ENCODE measurements at regions not wholly inside any gene's neighbourhood (a gene's known extent, or its start where the extent isn't known, plus 50 kb on each side); places are given as distances from the start of the nearest gene placed in this dataset.

GRCh38 chr14:81662570-81663197, 129.0 kb upstream of the SEL1L start:
- Mint-ChIP-seq H3K27me3 (ENCODE audit: insufficient read depth, low read depth, poor library complexity) (peaks cover 2% of the 10 kb centered on the region), H3K27ac (no peak overlapping the region)

More at GRCh38 chr14:81662570-81663197, 129.0 kb upstream of the SEL1L start:
- TF ChIP-seq CREB1 (CRISPR knock-in tag; IDR thresholded peaks at IDR 0.05; ENCODE audit: low read depth) (no peak), EZH2 (IDR thresholded peaks at IDR 0.05; ENCODE audit: low read depth, unreplicated experiment) (no peak), ETS1 (IDR thresholded peaks at IDR 0.05) (no peak), ZNF462 (CRISPR knock-in tag; IDR thresholded peaks at IDR 0.05) (no peak), CTCF (conservative IDR thresholded peaks at IDR 0.05; ENCODE audit: low read depth in 2 of 2) (no peak), JUNB (IDR thresholded peaks at IDR 0.05; ENCODE audit: unreplicated experiment) (no peak), STAT1 (IDR thresholded peaks at IDR 0.05; ENCODE audit: unreplicated experiment) (no peak), EZH2phosphoT487 (IDR thresholded peaks at IDR 0.05; ENCODE audit: unreplicated experiment) (no peak), NANOG (IDR thresholded peaks at IDR 0.05; ENCODE audit: borderline replicate concordance) (no peak), ZNF331 (CRISPR knock-in tag; IDR thresholded peaks at IDR 0.05; ENCODE audit: low read depth) (no peak), REST (IDR thresholded peaks at IDR 0.05; ENCODE audit: unreplicated experiment) (no peak), ZNF114 (CRISPR knock-in tag; IDR thresholded peaks at IDR 0.05) (no peak), POLR2AphosphoS5 (IDR thresholded peaks at IDR 0.05; ENCODE audit: low read depth) (no peak)
- no peak for ATAC-seq
- peaks cover 12% of the 10 kb centered on the region for H3K9me2 ChIP-seq (ENCODE audit: insufficient read depth)
- no peak for DNase-seq (ENCODE audit: low spot score)
- H3F3A ChIP-seq (replicated peaks; ENCODE audit: low read depth): no peaks in the 10 kb centered on the region
- no peaks in the 10 kb centered on the region for H3K27me3 ChIP-seq (ENCODE audit: insufficient read depth)
- peaks cover 19% of the 10 kb centered on the region for H3K4me1 ChIP-seq (ENCODE audit: insufficient read depth)
- H3K4me2 ChIP-seq: no peak overlapping the region
- H3K4me1 Mint-ChIP-seq: peaks cover 6% of the 10 kb centered on the region
- no peak overlapping the region for H3K27ac ChIP-seq (ENCODE audit: low read depth)
- H3K9me3 Mint-ChIP-seq: peaks cover 39% of the 10 kb centered on the region
- H3K36me3 Mint-ChIP-seq (ENCODE audit: low read depth): no peaks in the 10 kb centered on the region; the same call in 2 of the 3 replicates
- H3K4me3 Mint-ChIP-seq: no peak overlapping the region
- no peaks in the 10 kb centered on the region for H4K20me1 ChIP-seq (replicated peaks; ENCODE audit: insufficient read depth)
- H2AFZ ChIP-seq: no peak overlapping the region
- no peaks in the 10 kb centered on the region for H3K36me3 ChIP-seq (ENCODE audit: insufficient read depth)
- H3K4me3 ChIP-seq: no peak overlapping the region
- no peaks in the 10 kb centered on the region for H3K79me2 ChIP-seq (replicated peaks; ENCODE audit: insufficient read depth)

All from GM23338 (cell line).